Left lung (tissue), 4 donors: ENCODE measurements at regions not wholly inside any gene's neighbourhood (a gene's known extent, or its start where the extent isn't known, plus 50 kb on each side); places are given as distances from the start of the nearest gene placed in this dataset.

Experiments used
- ATAC-seq: fragments of 200-7000 bp; cut with Tn5 transposase; one replicate; pipeline ENCODE4 v1.9.1; 2020; ENCODE audit warnings: moderate library complexity
- DNase-seq, 4 donors: peaks; one replicate each; pipeline ENCODE4 v3.0.0-alpha.2; 2013 to 2020
- H3K27ac ChIP-seq, 2 donors: fragments of 200-600 bp; sonication (generic) in 1 of 2; one replicate each; pipeline versions ENCODE4 v1.5.0 to v1.8.0; 2020 to 2021
- H3K27me3 ChIP-seq, 2 donors: fragments of 200-600 bp; sonication (generic) in 1 of 2; one replicate each; pipeline versions ENCODE4 v1.5.0 to v1.8.0; 2020 to 2021
- H3K36me3 ChIP-seq, 2 donors: fragments of 200-600 bp; sonication (generic) in 1 of 2; one replicate each; pipeline versions ENCODE4 v1.5.0 to v1.8.0; 2020 to 2021
- H3K4me1 ChIP-seq, 2 donors: fragments of 200-600 bp; one replicate each; pipeline ENCODE4 v1.8.0; 2021
- H3K4me3 ChIP-seq, 2 donors: fragments of 200-600 bp; sonication (generic) in 1 of 2; one replicate each; pipeline versions ENCODE4 v1.5.0 to v1.8.0; 2020 to 2021; ENCODE audit warnings: mild to moderate bottlenecking in 1 of 2
- H3K9me3 ChIP-seq, 2 donors: fragments of 200-600 bp; sonication (generic) in 1 of 2; one replicate each; pipeline versions ENCODE4 v1.5.0 to v1.8.0; 2020 to 2021
- intact Hi-C, 2 donors: fragments of 100-400 bp; cut with DNase I; formaldehyde crosslinking; loops; one replicate each; pipeline versions ENCODE4 v1.11.2 to v1.14.2; 2022
- TF ChIP-seq, protein P1 (sequence below), 2 donors: fragments of 200-600 bp; sonication (generic) in 1 of 2; IDR thresholded peaks; one replicate each; pipeline versions ENCODE4 v1.5.0 to v1.8.0; 2021; ENCODE audit warnings: antibody characterized with exemption in 2 of 2
- donor health status: DM: no; HTN: yes; CAD: no.
- donor health status: DM: no; HTN: no; CAD: no.

- Histone ChIP-seq H3K27ac (no peak overlapping the region), H3K36me3 (no peaks in the 10 kb centered on the region)
- TF ChIP-seq, protein P1, sequence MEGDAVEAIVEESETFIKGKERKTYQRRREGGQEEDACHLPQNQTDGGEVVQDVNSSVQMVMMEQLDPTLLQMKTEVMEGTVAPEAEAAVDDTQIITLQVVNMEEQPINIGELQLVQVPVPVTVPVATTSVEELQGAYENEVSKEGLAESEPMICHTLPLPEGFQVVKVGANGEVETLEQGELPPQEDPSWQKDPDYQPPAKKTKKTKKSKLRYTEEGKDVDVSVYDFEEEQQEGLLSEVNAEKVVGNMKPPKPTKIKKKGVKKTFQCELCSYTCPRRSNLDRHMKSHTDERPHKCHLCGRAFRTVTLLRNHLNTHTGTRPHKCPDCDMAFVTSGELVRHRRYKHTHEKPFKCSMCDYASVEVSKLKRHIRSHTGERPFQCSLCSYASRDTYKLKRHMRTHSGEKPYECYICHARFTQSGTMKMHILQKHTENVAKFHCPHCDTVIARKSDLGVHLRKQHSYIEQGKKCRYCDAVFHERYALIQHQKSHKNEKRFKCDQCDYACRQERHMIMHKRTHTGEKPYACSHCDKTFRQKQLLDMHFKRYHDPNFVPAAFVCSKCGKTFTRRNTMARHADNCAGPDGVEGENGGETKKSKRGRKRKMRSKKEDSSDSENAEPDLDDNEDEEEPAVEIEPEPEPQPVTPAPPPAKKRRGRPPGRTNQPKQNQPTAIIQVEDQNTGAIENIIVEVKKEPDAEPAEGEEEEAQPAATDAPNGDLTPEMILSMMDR (IDR thresholded peaks at IDR 0.05), result no peak
Measured at GRCh38 chr15:62378772-62379498, 213.8 kb upstream of the C2CD4B start.

GRCh38 chr15:62380011-62380410 lies 214.9 kb upstream of the C2CD4B start:
- H3K4me1 ChIP-seq, result no peaks in the 10 kb centered on the region
- no peak for ATAC-seq
- TF ChIP-seq, protein P1 (IDR thresholded peaks at IDR 0.05), result no peak
- no peak for DNase-seq
- H3K4me3 ChIP-seq, result no peak overlapping the region
- intact Hi-C loops, result no loop called here
- no peaks in the 10 kb centered on the region for H3K36me3 ChIP-seq
- H3K9me3 ChIP-seq, result no peaks in the 10 kb centered on the region
- H3K27ac ChIP-seq, result no peak overlapping the region
- peaks cover 0 to 3% of the 10 kb centered on the region in 2 donors for H3K27me3 ChIP-seq

More at GRCh38 chr15:62378772-62379498, 213.8 kb upstream of the C2CD4B start:
- no peaks in the 10 kb centered on the region for H3K4me1 ChIP-seq
- intact Hi-C loops, result no loop called here
- peaks cover 0 to 3% of the 10 kb centered on the region in 2 donors for H3K27me3 ChIP-seq
- no peak overlapping the region for H3K4me3 ChIP-seq
- no peak for DNase-seq
- ATAC-seq, result no peak
- H3K9me3 ChIP-seq, result no peaks in the 10 kb centered on the region

GRCh38 chr15:62382046-62382445 lies 217.0 kb upstream of the C2CD4B start:
- no peak for ATAC-seq
- H3K27me3 ChIP-seq, result peaks cover 0 to 3% of the 10 kb centered on the region in 2 donors
- H3K27ac ChIP-seq, result no peak overlapping the region
- no peak for DNase-seq
- no peaks in the 10 kb centered on the region for H3K36me3 ChIP-seq
- no peaks in the 10 kb centered on the region for H3K4me1 ChIP-seq
- no peaks in the 10 kb centered on the region for H3K9me3 ChIP-seq
- TF ChIP-seq, protein P1 (IDR thresholded peaks at IDR 0.05), result no peak
- no peak overlapping the region for H3K4me3 ChIP-seq
- intact Hi-C loops, result no loop called here

DNA sequence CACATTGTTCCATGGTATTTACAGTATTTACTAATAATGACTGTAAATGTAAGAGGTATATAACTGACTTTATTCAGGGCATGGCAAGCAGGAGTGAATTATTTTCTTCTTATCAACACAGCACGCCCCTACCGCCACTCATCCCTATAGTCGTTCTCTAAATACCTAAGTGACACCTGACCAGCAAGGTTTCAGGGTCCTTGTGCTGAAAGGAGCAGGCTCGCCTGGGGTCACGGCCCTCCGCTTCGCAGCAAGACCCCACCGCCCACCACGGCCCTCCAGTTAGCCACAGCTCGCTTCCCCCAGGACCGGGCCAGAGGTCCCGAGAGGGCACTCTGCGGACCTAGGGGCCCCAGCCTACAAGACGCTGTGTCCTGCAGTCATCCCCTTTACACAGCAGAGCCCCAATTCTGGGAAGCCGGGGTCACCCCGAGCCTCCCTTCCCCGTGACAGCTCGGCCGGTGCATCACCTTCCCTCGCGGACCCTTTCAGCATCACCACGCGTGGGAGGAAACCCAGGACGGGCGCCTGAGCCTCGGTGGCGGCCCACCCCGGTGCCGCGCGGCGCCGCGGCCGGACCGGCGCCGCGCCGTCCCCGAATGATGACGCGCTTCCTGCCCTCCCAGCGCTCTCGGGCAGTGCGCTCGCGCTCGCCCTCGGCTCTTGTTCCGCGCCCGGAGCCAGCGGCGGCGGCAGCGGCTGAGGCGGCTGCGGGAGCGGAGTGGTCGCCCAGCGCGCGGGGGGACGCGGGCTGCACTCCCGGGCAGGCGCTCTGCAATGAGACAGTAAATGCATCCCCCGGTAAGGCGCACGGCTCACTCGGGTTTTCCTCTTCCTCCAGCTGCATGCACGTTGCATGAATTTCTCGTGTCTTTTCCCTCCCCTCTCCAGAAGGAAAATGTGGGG lies 225.1 kb upstream of the C2CD4B start, which contains the start of gene TLN2:
TSS of gene TLN2 (plus strand) at position 666 of the 906 bp plus-strand sequence.
- H3K36me3 ChIP-seq, result no peaks in the 10 kb centered on the region
- intact Hi-C loops, result loop anchor here in 1 of 2 donors (10.0 kb wide), 1 partner anchor 265 kb away; no protein-coding TSS in a partner anchor
- ATAC-seq, result peak; percentile 86
- H3K27ac ChIP-seq, result peak within 1 kb of the TSS; percentile 53 to 76
- no peaks in the 10 kb centered on the region for H3K9me3 ChIP-seq
- peaks cover 4 to 31% of the 10 kb centered on the region in 2 donors for H3K4me1 ChIP-seq
- peaks cover 0 to 34% of the 10 kb centered on the region in 2 donors for H3K27me3 ChIP-seq
- H3K4me3 ChIP-seq, result peak within 1 kb of the TSS; percentile 79 to 89
- TF ChIP-seq, protein P1 (IDR thresholded peaks at IDR 0.05), result no peak
- DNase-seq, result peak; percentile 66 to 90 (median 85)
